Astrocyte of the spinal cord (primary cell): ENCODE measurements at regions not wholly inside any gene's neighbourhood (a gene's known extent, or its start where the extent isn't known, plus 50 kb on each side); places are given as distances from the start of the nearest gene placed in this dataset.

Experiments used
- DNase-seq: peaks from one replicate; pipeline ENCODE4 v3.0.0; 2011; ENCODE audit warnings: low read depth, low spot score
- H3K4me3 ChIP-seq: 2 replicates; pipeline ENCODE4 v1.5.1; 2011; ENCODE audit warnings: low read depth, mild to moderate bottlenecking, low read length, moderate library complexity
- in situ Hi-C: cut with HindIII; loops from 2 replicates; pipeline ENCODE4 v1.10.0; 2017; ENCODE audit warnings: low sequenced_read_pairs
- TF ChIP-seq, protein P1 (sequence below): IDR thresholded peaks from 2 replicates; pipeline ENCODE4 v1.5.1; 2012; ENCODE audit warnings: low read depth, mild to moderate bottlenecking, low read length, inconsistent platforms

DNA sequence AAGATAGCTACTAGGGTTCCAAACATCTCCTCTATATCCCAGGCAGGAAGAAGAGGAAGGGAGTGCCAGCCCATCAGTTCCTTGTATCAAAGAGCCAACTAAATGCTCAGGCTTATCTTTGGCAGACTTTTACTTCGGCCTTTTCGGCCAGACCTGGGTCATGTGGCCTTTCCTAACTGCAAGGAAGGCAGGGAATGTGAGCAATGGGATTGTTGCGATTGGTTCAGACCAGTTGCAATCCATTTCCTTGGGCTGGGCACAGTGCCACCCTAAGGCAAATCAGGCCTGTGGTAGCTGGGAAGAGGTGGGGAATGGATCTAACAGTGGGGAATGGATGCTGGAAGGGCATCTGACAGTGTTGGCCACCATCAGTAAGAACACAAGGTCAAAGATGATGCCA is 109.9 kb downstream of the RPS24 start:
- no peak for DNase-seq
- TF ChIP-seq, protein P1, sequence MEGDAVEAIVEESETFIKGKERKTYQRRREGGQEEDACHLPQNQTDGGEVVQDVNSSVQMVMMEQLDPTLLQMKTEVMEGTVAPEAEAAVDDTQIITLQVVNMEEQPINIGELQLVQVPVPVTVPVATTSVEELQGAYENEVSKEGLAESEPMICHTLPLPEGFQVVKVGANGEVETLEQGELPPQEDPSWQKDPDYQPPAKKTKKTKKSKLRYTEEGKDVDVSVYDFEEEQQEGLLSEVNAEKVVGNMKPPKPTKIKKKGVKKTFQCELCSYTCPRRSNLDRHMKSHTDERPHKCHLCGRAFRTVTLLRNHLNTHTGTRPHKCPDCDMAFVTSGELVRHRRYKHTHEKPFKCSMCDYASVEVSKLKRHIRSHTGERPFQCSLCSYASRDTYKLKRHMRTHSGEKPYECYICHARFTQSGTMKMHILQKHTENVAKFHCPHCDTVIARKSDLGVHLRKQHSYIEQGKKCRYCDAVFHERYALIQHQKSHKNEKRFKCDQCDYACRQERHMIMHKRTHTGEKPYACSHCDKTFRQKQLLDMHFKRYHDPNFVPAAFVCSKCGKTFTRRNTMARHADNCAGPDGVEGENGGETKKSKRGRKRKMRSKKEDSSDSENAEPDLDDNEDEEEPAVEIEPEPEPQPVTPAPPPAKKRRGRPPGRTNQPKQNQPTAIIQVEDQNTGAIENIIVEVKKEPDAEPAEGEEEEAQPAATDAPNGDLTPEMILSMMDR: no peak
- in situ Hi-C loops: no loop called here
- no peak overlapping the region for H3K4me3 ChIP-seq

DNA sequence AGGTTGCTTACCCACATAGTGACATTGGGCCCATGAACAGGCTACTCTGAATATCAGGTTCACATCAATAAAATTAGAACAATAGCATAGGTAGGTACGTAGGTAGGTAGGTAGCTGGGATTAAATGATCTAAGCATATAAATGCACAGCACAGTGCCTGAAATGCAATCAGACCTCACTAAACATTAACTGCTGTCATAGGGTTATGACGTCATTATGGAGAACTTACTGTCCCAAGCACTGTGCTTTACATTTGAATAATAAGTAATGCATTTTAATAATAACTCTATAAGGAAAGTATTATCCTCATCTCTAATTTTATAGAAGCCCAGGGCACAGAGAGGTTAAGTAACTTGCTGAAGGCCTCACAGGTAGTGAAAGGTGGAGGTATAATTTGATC is 112.5 kb downstream of the RPS24 start:
- DNase-seq: no peak
- in situ Hi-C loops: no loop called here
- TF ChIP-seq, protein P1: no peak
- H3K4me3 ChIP-seq: no peak overlapping the region

DNA sequence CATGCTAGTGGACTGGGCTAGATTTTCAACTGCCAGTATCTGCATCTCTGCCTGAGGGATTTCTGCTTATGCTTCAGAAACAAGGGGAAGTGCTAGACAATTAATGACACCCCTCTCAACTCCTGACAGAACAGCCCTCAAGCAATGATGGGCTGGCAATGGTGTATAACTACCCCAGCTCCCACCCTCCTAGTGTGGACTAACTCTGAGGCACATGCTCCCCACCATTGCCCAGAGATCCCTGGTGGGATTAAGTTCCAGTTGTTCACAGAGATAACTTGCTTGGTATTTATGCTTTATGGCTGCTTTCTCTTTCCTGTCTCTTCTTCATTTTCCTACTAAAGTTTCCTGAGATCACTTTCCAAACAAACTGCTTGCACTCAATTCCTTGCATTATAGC is 113.5 kb downstream of the RPS24 start:
- no peak for DNase-seq
- in situ Hi-C loops: no loop called here
- no peak overlapping the region for H3K4me3 ChIP-seq
- TF ChIP-seq, protein P1: no peak

DNA sequence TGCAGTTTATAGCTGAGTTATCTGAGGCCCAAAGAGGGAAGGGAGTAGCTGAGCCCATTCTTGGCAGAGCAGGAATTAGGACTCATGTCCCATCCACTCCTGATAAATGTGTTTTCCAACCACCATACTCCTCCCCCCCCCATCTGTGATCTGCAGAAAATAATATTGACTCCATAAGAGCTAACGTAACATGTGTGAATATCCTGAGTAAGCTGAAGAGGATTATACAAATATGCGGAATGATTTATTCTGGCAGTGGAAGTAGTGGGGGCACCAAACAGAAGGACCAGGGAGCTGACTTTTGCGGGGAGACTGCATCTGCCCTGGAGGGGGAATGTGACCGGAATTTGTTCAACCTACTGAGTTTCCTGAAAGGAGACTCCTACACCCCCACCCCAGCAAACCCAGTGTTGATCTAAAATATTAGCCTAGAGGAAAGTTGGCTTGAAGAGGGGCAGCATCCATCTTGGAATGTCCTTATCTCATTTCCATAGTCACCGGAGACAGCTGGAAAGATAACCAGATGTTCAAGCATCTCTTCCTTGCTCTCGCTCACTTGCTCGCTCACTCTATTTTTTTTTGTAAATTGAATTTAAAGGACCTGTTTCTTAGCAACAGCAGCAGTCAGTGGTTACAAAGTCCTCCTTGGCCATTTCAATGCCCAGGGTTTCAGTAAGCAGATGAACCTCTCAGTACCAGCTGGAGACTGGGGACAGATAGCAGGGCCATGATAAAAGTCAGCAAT is 114.7 kb downstream of the RPS24 start:
- no peak for DNase-seq
- in situ Hi-C loops: no loop called here
- TF ChIP-seq, protein P1: no peak
- no peak overlapping the region for H3K4me3 ChIP-seq

DNA sequence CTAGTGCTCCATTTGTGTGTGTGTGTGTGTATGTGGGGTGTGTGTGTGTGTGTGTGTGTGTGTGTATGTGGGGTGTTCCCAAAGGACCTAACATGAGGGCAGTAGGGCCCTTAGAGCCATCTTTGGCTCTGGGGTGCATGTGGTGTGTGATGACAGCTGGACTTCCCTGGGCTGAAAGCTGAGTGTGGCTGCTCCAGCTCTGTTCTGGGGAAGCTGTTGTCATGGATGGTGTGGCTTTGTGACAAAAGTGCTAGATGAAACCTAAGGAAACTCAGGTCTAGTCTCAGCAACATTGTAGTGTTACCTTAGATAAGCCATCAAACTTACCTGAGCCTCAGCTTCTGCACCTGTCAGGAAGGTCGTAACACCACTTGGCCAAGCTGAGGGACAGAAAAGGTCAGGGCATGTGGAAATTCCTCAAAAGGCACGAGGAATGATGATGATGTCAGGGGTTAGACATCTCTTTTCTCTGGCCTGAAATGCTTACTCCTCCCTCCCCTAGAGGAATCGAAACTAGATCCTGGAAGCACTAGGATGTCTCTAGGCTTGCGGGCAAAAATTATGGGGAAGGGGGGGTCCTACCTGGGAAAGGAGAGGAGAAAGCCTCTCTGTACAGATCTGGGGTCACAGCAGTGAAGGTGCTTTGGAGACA is 115.4 kb downstream of the RPS24 start:
- in situ Hi-C loops: no loop called here

DNA sequence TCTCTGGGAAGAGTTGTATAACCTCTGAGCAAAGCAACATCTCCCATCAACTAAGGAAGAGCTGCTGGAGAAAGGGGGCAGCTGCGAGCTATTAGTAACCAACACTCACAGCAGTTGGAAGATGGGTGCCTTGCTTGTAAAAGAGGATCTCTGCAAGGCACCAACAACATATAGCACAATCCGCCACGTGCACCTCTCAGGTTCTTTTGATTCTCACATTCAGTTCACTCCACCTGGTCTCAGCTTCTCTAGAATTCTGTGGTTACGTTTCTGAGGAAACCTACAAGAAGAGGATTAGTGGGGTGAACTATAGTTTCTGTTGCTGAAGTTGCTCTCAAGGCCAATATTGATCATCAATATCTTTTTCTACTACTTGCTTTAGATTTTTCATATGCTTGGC is 117.1 kb downstream of the RPS24 start:
- H3K4me3 ChIP-seq: no peak overlapping the region
- TF ChIP-seq, protein P1: no peak
- DNase-seq: no peak
- in situ Hi-C loops: no loop called here

More for the DNA sequence above, 115.4 kb downstream of the RPS24 start:
- no peak overlapping the region for H3K4me3 ChIP-seq
- TF ChIP-seq, protein P1: no peak
- no peak for DNase-seq
